B cell (primary cell): ENCODE measurements at regions not wholly inside any gene's neighbourhood (a gene's known extent, or its start where the extent isn't known, plus 50 kb on each side); places are given as distances from the start of the nearest gene placed in this dataset.

Experiments
- ATAC-seq: fragments of 200-7000 bp; cut with Tn5 transposase; one replicate; pipeline ENCODE4 v1.10.0; 2021; ENCODE audit warnings: low read depth, mild to moderate bottlenecking, moderate number of reproducible peaks, moderate library complexity
- CTCF ChIA-PET: fragments of 350-600 bp; sonication (Branson Sonifier 250); formaldehyde crosslinking; loops from one replicate; lab custom pipeline; 2021; ENCODE audit warnings: antibody characterized with exemption, inconsistent platforms; lab: Charles Lee
- POLR2A ChIA-PET: fragments of 350-600 bp; sonication (Branson Sonifier 250); formaldehyde crosslinking; loops from one replicate; lab custom pipeline; 2021; ENCODE audit warnings: antibody characterized with exemption; lab: Charles Lee
- DNase-seq: peaks from one replicate; pipeline ENCODE4 v3.0.0; 2013
- H2AFZ ChIP-seq: 2 replicates; pipeline ENCODE4 v1.6.1; 2012; ENCODE audit warnings: mild to moderate bottlenecking, low read depth, low read length; ENCODE audit not compliant: insufficient read depth, poor library complexity, severe bottlenecking
- H3K27ac ChIP-seq, 2 donors: 1 replicate in 1 of 2; 2 replicates in 1 of 2; pipeline ENCODE4 v1.5.1; 2012 to 2013; ENCODE audit warnings: low read length in 2 of 2, mild to moderate bottlenecking in 2 of 2, moderate library complexity in 1 of 2
- H3K27me3 ChIP-seq, 4 experiments: fragments of 200-600 bp in 1 of 4; sonication (generic) in 1 of 4; replicated peaks in 1 of 4; 1 replicate in 2 of 4; 2 replicates in 2 of 4; pipeline versions ENCODE4 v1.6.1 to v1.7.0; 2013 to 2016; ENCODE audit warnings: low read length in 3 of 4, mild to moderate bottlenecking in 2 of 4, mixed read lengths in 1 of 4, moderate library complexity in 1 of 4; ENCODE audit not compliant: insufficient read depth in 4 of 4, control insufficient read depth in 3 of 4; ENCODE audit errors: control extremely low read depth in 1 of 4
- H3K36me3 ChIP-seq, 2 experiments: replicated peaks in 1 of 2; 1 replicate in 1 of 2; 2 replicates in 1 of 2; pipeline versions ENCODE4 v1.6.1 to v1.7.1; 2013; ENCODE audit warnings: low read length in 1 of 2; ENCODE audit not compliant: insufficient read depth in 2 of 2, control insufficient read depth in 1 of 2; ENCODE audit errors: control extremely low read depth in 1 of 2, extremely low read depth in 1 of 2
- H3K4me1 ChIP-seq, 2 donors: fragments of 200-600 bp in 1 of 2; sonication (generic) in 1 of 2; 1 replicate in 1 of 2; 2 replicates in 1 of 2; pipeline versions ENCODE4 v1.5.1 to v1.6.1; 2013 to 2017; ENCODE audit warnings: low read length in 2 of 2; ENCODE audit not compliant: control insufficient read depth in 2 of 2, insufficient read depth in 2 of 2
- H3K4me2 ChIP-seq: replicated peaks from 2 replicates; pipeline ENCODE3; 2012; ENCODE audit warnings: mild to moderate bottlenecking, low read depth, low read length; ENCODE audit not compliant: poor library complexity, severe bottlenecking
- H3K4me3 ChIP-seq, 5 experiments: fragments of 200-600 bp in 1 of 5; sonication (generic) in 1 of 5; 1 replicate in 3 of 5; 2 replicates in 2 of 5; pipeline versions ENCODE4 v1.5.1 to v1.7.0; 2011 to 2016; ENCODE audit warnings: low read length in 4 of 5, mild to moderate bottlenecking in 4 of 5, low read depth in 2 of 5, control low read depth in 1 of 5, moderate library complexity in 1 of 5; ENCODE audit not compliant: insufficient read depth in 1 of 5; ENCODE audit errors: control extremely low read depth in 1 of 5, extremely low read depth in 1 of 5
- H3K79me2 ChIP-seq: fragments of 200-600 bp; sonication (generic); one replicate; pipeline ENCODE4 v1.6.0; 2016; ENCODE audit warnings: low read length; ENCODE audit not compliant: control insufficient read depth, insufficient read depth
- H3K9ac ChIP-seq: fragments of 200-600 bp; sonication (generic); 2 replicates; pipeline ENCODE4 v1.6.1; 2017; ENCODE audit warnings: mild to moderate bottlenecking, low read length, moderate library complexity
- H3K9me3 ChIP-seq, 3 donors: one replicate each; pipeline versions ENCODE4 v1.6.1 to v1.7.1; 2013; ENCODE audit warnings: low read length in 2 of 3; ENCODE audit not compliant: control insufficient read depth in 2 of 3, insufficient read depth in 1 of 3; ENCODE audit errors: control extremely low read depth in 1 of 3
- H4K20me1 ChIP-seq: 2 replicates; pipeline ENCODE4 v1.6.0; 2012; ENCODE audit warnings: mild to moderate bottlenecking, low read length; ENCODE audit not compliant: insufficient read depth, control insufficient read depth, poor library complexity, severe bottlenecking
- H3K27ac Mint-ChIP-seq: one replicate; pipeline ENCODE4 v1.8.0; 2021; ENCODE audit warnings: mixed read lengths
- H3K27me3 Mint-ChIP-seq: one replicate; pipeline ENCODE4 v1.8.0; 2021; ENCODE audit warnings: mixed read lengths
- H3K4me1 Mint-ChIP-seq: one replicate; pipeline ENCODE4 v1.8.0; 2021; ENCODE audit warnings: mixed read lengths
- H3K4me3 Mint-ChIP-seq: one replicate; pipeline ENCODE4 v1.8.0; 2021; ENCODE audit warnings: mixed read lengths
- H3K9me3 Mint-ChIP-seq: one replicate; pipeline ENCODE4 v1.8.0; 2022; ENCODE audit warnings: mixed read lengths; ENCODE audit not compliant: insufficient read depth
- EZH2 ChIP-seq: IDR thresholded peaks from 2 replicates; pipeline ENCODE4 v1.6.1; 2012; ENCODE audit warnings: borderline replicate concordance, low read depth, mild to moderate bottlenecking, moderate library complexity, low read length; ENCODE audit not compliant: insufficient read depth, poor library complexity, severe bottlenecking
- whole genome bisulfite sequencing: methylation state at CpG from one replicate; pipeline ENCODE4 v1.1.5; 2013; ENCODE audit warnings: missing lambda C conversion rate; ENCODE audit not compliant: insufficient coverage; 5-methylcytosine and 5-hydroxymethylcytosine counted together
- intact Hi-C: fragments of 100-400 bp; cut with micrococcal nuclease; formaldehyde crosslinking; loops from one replicate; pipeline ENCODE4 v1.10.0; 2022
- TF ChIP-seq, protein P1 (sequence below): fragments of 200-600 bp; IDR thresholded peaks from one replicate; pipeline ENCODE4 v1.8.0; 2022; ENCODE audit warnings: antibody characterized with exemption, mild to moderate bottlenecking

DNA sequence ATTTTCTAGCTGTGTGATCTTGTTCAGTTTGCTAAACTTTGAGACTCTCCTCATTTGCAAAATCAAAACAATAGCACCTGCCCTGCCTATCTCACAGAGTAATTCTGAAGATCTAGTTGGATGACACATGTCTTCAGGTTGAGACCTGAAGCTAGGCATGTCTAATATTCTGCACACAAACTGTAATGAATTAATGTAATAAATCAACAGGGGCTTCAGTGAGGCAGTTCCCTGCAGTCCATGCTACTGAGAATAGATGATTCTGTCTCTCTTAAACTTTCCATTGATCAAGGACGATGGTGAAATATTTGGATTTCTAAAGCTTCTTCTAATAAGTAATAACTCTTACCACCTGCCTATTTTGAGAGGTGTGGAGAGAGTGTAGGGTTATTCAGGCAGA lies 268.1 kb upstream of the TMTC4 start:
- TF ChIP-seq EZH2 = no peak
- TF ChIP-seq, protein P1, sequence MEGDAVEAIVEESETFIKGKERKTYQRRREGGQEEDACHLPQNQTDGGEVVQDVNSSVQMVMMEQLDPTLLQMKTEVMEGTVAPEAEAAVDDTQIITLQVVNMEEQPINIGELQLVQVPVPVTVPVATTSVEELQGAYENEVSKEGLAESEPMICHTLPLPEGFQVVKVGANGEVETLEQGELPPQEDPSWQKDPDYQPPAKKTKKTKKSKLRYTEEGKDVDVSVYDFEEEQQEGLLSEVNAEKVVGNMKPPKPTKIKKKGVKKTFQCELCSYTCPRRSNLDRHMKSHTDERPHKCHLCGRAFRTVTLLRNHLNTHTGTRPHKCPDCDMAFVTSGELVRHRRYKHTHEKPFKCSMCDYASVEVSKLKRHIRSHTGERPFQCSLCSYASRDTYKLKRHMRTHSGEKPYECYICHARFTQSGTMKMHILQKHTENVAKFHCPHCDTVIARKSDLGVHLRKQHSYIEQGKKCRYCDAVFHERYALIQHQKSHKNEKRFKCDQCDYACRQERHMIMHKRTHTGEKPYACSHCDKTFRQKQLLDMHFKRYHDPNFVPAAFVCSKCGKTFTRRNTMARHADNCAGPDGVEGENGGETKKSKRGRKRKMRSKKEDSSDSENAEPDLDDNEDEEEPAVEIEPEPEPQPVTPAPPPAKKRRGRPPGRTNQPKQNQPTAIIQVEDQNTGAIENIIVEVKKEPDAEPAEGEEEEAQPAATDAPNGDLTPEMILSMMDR = no peak
- Histone ChIP-seq H3K9ac (no peak overlapping the region), H2AFZ (no peak overlapping the region), H3K4me1 (no peaks in the 10 kb centered on the region), H4K20me1 (no peaks in the 10 kb centered on the region), H3K27ac (no peak overlapping the region), H3K4me2 (no peak overlapping the region), H3K36me3 (no peaks in the 10 kb centered on the region), H3K79me2 (no peaks in the 10 kb centered on the region), H3K27me3 (no peaks in the 10 kb centered on the region), H3K4me3 (no peak overlapping the region), H3K9me3 (peaks cover 0 to 8% (median 0%) of the 10 kb centered on the region in 3 donors)
- peaks cover 4% of the 10 kb centered on the region for H3K27me3 Mint-ChIP-seq
- H3K27ac Mint-ChIP-seq = no peak overlapping the region
- no peak for DNase-seq
- H3K4me3 Mint-ChIP-seq = no peak overlapping the region
- ATAC-seq = no peak
- WGBS = no CpG with 5 or more reads among the region's 1 CpG
- ChIA-PET CTCF (no interaction called here), POLR2A (no interaction called here)
- H3K9me3 Mint-ChIP-seq = no peaks in the 10 kb centered on the region
- intact Hi-C loops = no loop called here
- H3K4me1 Mint-ChIP-seq = no peaks in the 10 kb centered on the region

DNA sequence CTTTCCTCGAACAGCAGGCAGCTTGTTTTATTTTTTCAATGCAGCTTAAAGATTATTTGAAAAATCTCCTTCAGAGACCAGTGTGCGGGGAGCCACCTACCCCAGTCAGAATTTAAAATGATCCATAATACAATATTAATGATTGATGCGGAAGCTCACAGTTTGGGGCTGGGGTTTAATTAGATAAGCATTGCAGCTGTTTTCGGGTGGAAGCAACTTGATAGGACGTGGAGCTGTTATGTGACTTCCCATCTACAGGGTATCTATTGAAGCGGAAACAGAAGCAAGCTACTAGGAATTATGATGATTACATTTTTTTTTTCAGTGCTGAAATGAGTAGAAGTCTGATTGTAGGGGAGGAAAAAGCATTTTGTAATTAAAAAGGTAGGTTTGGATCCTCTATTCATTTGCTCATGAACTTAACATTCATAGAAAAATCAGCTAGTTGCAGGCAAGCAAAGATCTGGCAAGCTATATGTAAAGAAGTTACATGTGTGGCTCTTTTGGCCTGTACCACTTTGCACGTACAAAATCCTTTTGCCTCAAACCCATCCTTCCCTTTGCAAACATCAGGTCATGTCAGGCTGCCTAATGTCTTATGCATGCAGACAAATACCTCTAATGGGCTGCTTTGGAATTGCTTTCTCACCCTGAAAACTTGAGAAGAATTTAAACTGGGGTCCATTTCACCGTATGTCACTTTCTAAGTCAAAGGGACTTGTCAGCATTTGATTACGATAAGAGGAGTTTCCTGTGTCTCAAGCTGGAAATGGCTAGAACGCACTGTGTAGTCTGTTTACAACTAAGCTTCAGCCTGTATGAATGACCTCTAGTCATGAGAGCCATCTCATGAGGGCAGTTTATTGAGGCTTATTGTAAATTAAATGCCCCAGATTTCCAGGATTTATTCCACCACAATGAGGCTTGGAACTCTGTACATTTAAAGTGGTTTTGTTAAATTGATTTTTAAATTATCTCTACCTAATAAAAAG lies 267.1 kb upstream of the TMTC4 start:
- Mint-ChIP-seq H3K4me1 (no peaks in the 10 kb centered on the region), H3K27me3 (peaks cover 4% of the 10 kb centered on the region), H3K9me3 (peaks cover 4% of the 10 kb centered on the region), H3K27ac (no peak overlapping the region), H3K4me3 (no peak overlapping the region)
- H3K4me2 ChIP-seq = no peak overlapping the region
- CTCF ChIA-PET = no interaction called here
- ATAC-seq (no peak), DNase-seq (no peak)
- no peak overlapping the region for H3K27ac ChIP-seq
- POLR2A ChIA-PET = no interaction called here
- no peak for TF ChIP-seq EZH2
- TF ChIP-seq, protein P1 = no peak
- no peak overlapping the region for H3K9ac ChIP-seq
- H2AFZ ChIP-seq = no peak overlapping the region
- no peaks in the 10 kb centered on the region for H4K20me1 ChIP-seq
- peaks cover 0 to 5% (median 0%) of the 10 kb centered on the region in 3 donors for H3K9me3 ChIP-seq
- no peaks in the 10 kb centered on the region for H3K27me3 ChIP-seq
- intact Hi-C loops = no loop called here
- no peaks in the 10 kb centered on the region for H3K79me2 ChIP-seq
- WGBS = 86% methylated on average over 4 of the region's 10 CpGs
- no peaks in the 10 kb centered on the region for H3K4me1 ChIP-seq
- no peaks in the 10 kb centered on the region for H3K36me3 ChIP-seq
- H3K4me3 ChIP-seq = no peak overlapping the region
